WTC11 (cell line): ENCODE measurements at regions not wholly inside any gene's neighbourhood (a gene's known extent, or its start where the extent isn't known, plus 50 kb on each side); places are given as distances from the start of the nearest gene placed in this dataset.

Source experiments
- ATAC-seq: fragments of 200-7000 bp; cut with Tn5 transposase; 2 replicates; pipeline ENCODE4 v1.10.0; 2021; ENCODE audit warnings: mild to moderate bottlenecking, moderate library complexity
- CTCF ChIA-PET: fragments of 300-600 bp; sonication (Branson Sonifier 250); formaldehyde crosslinking; loops from one replicate; lab custom pipeline; 2021; ENCODE audit warnings: antibody characterized with exemption; lab: Charles Lee
- POLR2A ChIA-PET: fragments of 350-600 bp; sonication (Branson Sonifier 250); formaldehyde crosslinking; loops from one replicate; lab custom pipeline; 2021; ENCODE audit warnings: antibody characterized with exemption; lab: Charles Lee
- DNase-seq: peaks from one replicate; pipeline ENCODE4 v3.0.0; 2021; ENCODE audit warnings: low spot score
- H3K27ac Mint-ChIP-seq: 2 replicates; pipeline ENCODE4 v1.8.0; 2021; ENCODE audit warnings: mixed read lengths
- H3K27me3 Mint-ChIP-seq: 2 replicates; pipeline ENCODE4 v1.8.0; 2021; ENCODE audit warnings: low read depth, mild to moderate bottlenecking, moderate library complexity, mixed read lengths
- H3K36me3 Mint-ChIP-seq: 2 replicates; pipeline ENCODE4 v1.8.0; 2021; ENCODE audit warnings: mixed read lengths
- H3K4me1 Mint-ChIP-seq: 2 replicates; pipeline ENCODE4 v1.8.0; 2022; ENCODE audit warnings: mixed read lengths
- H3K4me3 Mint-ChIP-seq: 2 replicates; pipeline ENCODE4 v1.8.0; 2021; ENCODE audit warnings: mild to moderate bottlenecking, moderate library complexity, mixed read lengths
- H3K9me3 Mint-ChIP-seq: 2 replicates; pipeline ENCODE4 v1.8.0; 2021; ENCODE audit warnings: mixed read lengths
- CREM ChIP-seq: sonication (generic); formaldehyde crosslinking; IDR thresholded peaks from 2 replicates; pipeline ENCODE4 v1.8.1; 2022; ENCODE audit warnings: mild to moderate bottlenecking, missing genetic modification reagents, moderate library complexity
- E2F1 ChIP-seq: sonication (generic); formaldehyde crosslinking; IDR thresholded peaks from 2 replicates; pipeline ENCODE4 v1.8.0; 2022; ENCODE audit warnings: mild to moderate bottlenecking, missing genetic modification reagents
- EMX1 ChIP-seq: fragments of 250-450 bp; sonication (Bioruptor Pico); IDR thresholded peaks from 2 replicates; pipeline ENCODE4 v1.8.0; 2021; ENCODE audit warnings: mild to moderate bottlenecking
- ESRRA ChIP-seq: sonication (generic); formaldehyde crosslinking; IDR thresholded peaks from 2 replicates; pipeline ENCODE4 v1.8.1; 2022; ENCODE audit warnings: mild to moderate bottlenecking, missing genetic modification reagents, borderline replicate concordance
- ETV6 ChIP-seq: sonication (generic); formaldehyde crosslinking; IDR thresholded peaks from 2 replicates; pipeline ENCODE4 v1.8.1; 2022; ENCODE audit warnings: mild to moderate bottlenecking, missing genetic modification reagents
- KAT7 ChIP-seq: sonication (generic); formaldehyde crosslinking; IDR thresholded peaks from 2 replicates; pipeline ENCODE4 v1.8.1; 2023; ENCODE audit warnings: missing genetic modification reagents, mild to moderate bottlenecking, borderline replicate concordance
- NFATC4 ChIP-seq: fragments of 250-450 bp; sonication (Bioruptor Pico); IDR thresholded peaks from 2 replicates; pipeline ENCODE4 v1.9.0; 2021; ENCODE audit warnings: mild to moderate bottlenecking
- NR1H2 ChIP-seq: sonication (generic); formaldehyde crosslinking; IDR thresholded peaks from 2 replicates; pipeline ENCODE4 v1.9.0; 2021; ENCODE audit warnings: mild to moderate bottlenecking, moderate library complexity, missing genetic modification reagents
- NR2C2 ChIP-seq: sonication (generic); formaldehyde crosslinking; IDR thresholded peaks from 2 replicates; pipeline ENCODE4 v1.8.0; 2022; ENCODE audit warnings: mild to moderate bottlenecking, missing genetic modification reagents
- OVOL2 ChIP-seq: fragments of 250-450 bp; sonication (Bioruptor Pico); IDR thresholded peaks from 2 replicates; pipeline ENCODE4 v1.9.0; 2021; ENCODE audit warnings: mild to moderate bottlenecking, borderline replicate concordance
- RORB ChIP-seq: fragments of 250-450 bp; sonication (Bioruptor Pico); IDR thresholded peaks from 2 replicates; pipeline ENCODE4 v1.9.0; 2021; ENCODE audit warnings: mild to moderate bottlenecking
- SMAD3 ChIP-seq: sonication (generic); formaldehyde crosslinking; IDR thresholded peaks from 2 replicates; pipeline ENCODE4 v1.8.0; 2022; ENCODE audit warnings: missing genetic modification reagents, mild to moderate bottlenecking, borderline replicate concordance
- SMAD4 ChIP-seq: sonication (generic); formaldehyde crosslinking; IDR thresholded peaks from 2 replicates; pipeline ENCODE4 v1.8.0; 2022; ENCODE audit warnings: mild to moderate bottlenecking, missing genetic modification reagents
- TEAD4 ChIP-seq: sonication (generic); formaldehyde crosslinking; IDR thresholded peaks from 2 replicates; pipeline ENCODE4 v1.8.0; 2022; ENCODE audit warnings: mild to moderate bottlenecking, missing genetic modification reagents
- ZNF281 ChIP-seq: sonication (generic); formaldehyde crosslinking; IDR thresholded peaks from 2 replicates; pipeline ENCODE4 v1.8.0; 2023; ENCODE audit warnings: mild to moderate bottlenecking, missing genetic modification reagents
- ZNF317 ChIP-seq: sonication (generic); formaldehyde crosslinking; IDR thresholded peaks from 2 replicates; pipeline ENCODE4 v1.8.1; 2023; ENCODE audit warnings: low read depth, mild to moderate bottlenecking, moderate library complexity, missing genetic modification reagents, borderline replicate concordance
- ZNF396 ChIP-seq: fragments of 250-450 bp; sonication (Bioruptor Pico); IDR thresholded peaks from 2 replicates; pipeline ENCODE4 v1.8.0; 2021; ENCODE audit warnings: mild to moderate bottlenecking, moderate library complexity, borderline replicate concordance
- ZSCAN18 ChIP-seq: fragments of 250-450 bp; sonication (Bioruptor Pico); IDR thresholded peaks from 2 replicates; pipeline ENCODE4 v2.1.2; 2022; ENCODE audit warnings: mild to moderate bottlenecking, moderate library complexity
- TF ChIP-seq, protein P1 (sequence below): sonication (generic); formaldehyde crosslinking; IDR thresholded peaks from 2 replicates; pipeline ENCODE4 v1.8.1; 2022; ENCODE audit warnings: mild to moderate bottlenecking, moderate library complexity, missing genetic modification reagents
- TF ChIP-seq, protein P2 (sequence below): fragments of 250-450 bp; sonication (Bioruptor Pico); conservative IDR thresholded peaks from 2 replicates; pipeline ENCODE4 v1.9.0; 2021; ENCODE audit warnings: mild to moderate bottlenecking
- TF ChIP-seq, protein P3 (sequence below): sonication (generic); formaldehyde crosslinking; conservative IDR thresholded peaks from 2 replicates; pipeline ENCODE4 v1.8.1; 2022; ENCODE audit warnings: mild to moderate bottlenecking, missing genetic modification reagents

GRCh38 chr6:153852481-153852880 is 186.6 kb upstream of the OPRM1 start:
- POLR2A ChIA-PET, result no interaction called here
- no peak overlapping the region for H3K27ac Mint-ChIP-seq

GRCh38 chr6:153852034-153852433 is 187.0 kb upstream of the OPRM1 start:
- TF ChIP-seq, protein P1, sequence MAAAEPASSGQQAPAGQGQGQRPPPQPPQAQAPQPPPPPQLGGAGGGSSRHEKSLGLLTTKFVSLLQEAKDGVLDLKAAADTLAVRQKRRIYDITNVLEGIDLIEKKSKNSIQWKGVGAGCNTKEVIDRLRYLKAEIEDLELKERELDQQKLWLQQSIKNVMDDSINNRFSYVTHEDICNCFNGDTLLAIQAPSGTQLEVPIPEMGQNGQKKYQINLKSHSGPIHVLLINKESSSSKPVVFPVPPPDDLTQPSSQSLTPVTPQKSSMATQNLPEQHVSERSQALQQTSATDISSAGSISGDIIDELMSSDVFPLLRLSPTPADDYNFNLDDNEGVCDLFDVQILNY (CRISPR knock-in tag), result no peak
- TF ChIP-seq ETV6 (CRISPR knock-in tag) (no peak), TEAD4 (CRISPR knock-in tag) (no peak), E2F1 (no peak)
- peaks cover 20% of the 10 kb centered on the region for H3K9me3 Mint-ChIP-seq
- peaks cover 7% of the 10 kb centered on the region for H3K4me1 Mint-ChIP-seq
- peaks cover 17% of the 10 kb centered on the region for H3K36me3 Mint-ChIP-seq
- H3K4me3 Mint-ChIP-seq, result no peak overlapping the region
- H3K27me3 Mint-ChIP-seq, result no peaks in the 10 kb centered on the region
- POLR2A ChIA-PET, result no interaction called here
- ATAC-seq (no peak), DNase-seq (no peak)
- CTCF ChIA-PET, result interaction anchor here (0.6 kb wide), 1 partner anchor 341 kb away, joined by 4 read pairs; no protein-coding TSS in a partner anchor
- no peak overlapping the region for H3K27ac Mint-ChIP-seq

More at GRCh38 chr6:153852481-153852880, 186.6 kb upstream of the OPRM1 start:
- CTCF ChIA-PET, result no interaction called here
- Mint-ChIP-seq H3K9me3 (peaks cover 20% of the 10 kb centered on the region), H3K27me3 (no peaks in the 10 kb centered on the region), H3K4me1 (peaks cover 7% of the 10 kb centered on the region), H3K36me3 (peaks cover 20% of the 10 kb centered on the region), H3K4me3 (no peak overlapping the region)
- ATAC-seq (no peak), DNase-seq (no peak)
- no peak for TF ChIP-seq NR2C2 (CRISPR knock-in tag)
- no peak for TF ChIP-seq NFATC4 (CRISPR knock-in tag)
- no peak for TF ChIP-seq ESRRA
- no peak for TF ChIP-seq KAT7 (CRISPR knock-in tag)
- TF ChIP-seq ZNF281 (CRISPR knock-in tag), result no peak
- no peak for TF ChIP-seq ETV6 (CRISPR knock-in tag)
- TF ChIP-seq SMAD3 (CRISPR knock-in tag), result no peak
- TF ChIP-seq NR1H2 (CRISPR knock-in tag), result no peak
- TF ChIP-seq, protein P2, sequence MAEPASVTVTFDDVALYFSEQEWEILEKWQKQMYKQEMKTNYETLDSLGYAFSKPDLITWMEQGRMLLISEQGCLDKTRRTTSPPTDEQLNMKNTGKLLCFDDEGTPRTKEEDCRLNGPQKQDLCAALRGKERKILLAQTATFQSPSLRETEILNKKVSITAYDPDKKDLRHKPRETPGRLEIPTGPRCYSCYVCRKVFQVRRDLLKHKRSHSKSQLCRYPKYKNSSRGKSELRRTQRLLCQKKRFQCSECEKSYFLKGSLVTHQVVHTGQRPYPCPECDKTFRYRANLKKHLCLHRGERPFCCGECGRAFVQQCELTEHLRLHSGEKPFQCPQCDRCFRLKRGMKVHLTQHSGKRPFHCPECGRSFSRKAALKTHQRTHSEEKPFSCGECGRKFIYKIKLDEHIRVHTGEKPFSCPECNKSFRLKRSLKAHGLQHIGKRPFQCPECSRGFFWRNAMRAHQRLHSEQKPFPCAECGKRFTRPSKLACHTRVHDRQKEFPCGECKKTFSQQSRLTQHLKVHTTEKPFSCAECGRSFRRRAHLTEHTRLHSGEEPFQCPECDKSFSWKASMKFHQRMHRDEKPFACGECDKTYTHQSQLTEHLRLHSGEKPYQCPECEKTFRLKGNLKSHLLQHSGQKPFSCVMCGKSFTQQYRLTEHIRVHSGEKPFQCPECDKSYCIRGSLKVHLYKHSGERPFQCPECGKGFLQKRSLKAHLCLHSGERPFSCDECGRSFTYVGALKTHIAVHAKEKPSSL (CRISPR knock-in tag), result no peak
- TF ChIP-seq CREM (CRISPR knock-in tag), result no peak
- no peak for TF ChIP-seq E2F1
- TF ChIP-seq OVOL2 (CRISPR knock-in tag), result no peak
- no peak for TF ChIP-seq SMAD4 (CRISPR knock-in tag)
- no peak for TF ChIP-seq ZNF317 (CRISPR knock-in tag)
- TF ChIP-seq RORB (CRISPR knock-in tag), result no peak
- no peak for TF ChIP-seq ZNF396 (CRISPR knock-in tag)
- TF ChIP-seq ZSCAN18 (CRISPR knock-in tag), result no peak
- no peak for TF ChIP-seq EMX1 (CRISPR knock-in tag)
- TF ChIP-seq, protein P3, sequence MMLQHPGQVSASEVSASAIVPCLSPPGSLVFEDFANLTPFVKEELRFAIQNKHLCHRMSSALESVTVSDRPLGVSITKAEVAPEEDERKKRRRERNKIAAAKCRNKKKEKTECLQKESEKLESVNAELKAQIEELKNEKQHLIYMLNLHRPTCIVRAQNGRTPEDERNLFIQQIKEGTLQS, result no peak
